NT2/D1 (cell line): ENCODE measurements at regions not wholly inside any gene's neighbourhood (a gene's known extent, or its start where the extent isn't known, plus 50 kb on each side); places are given as distances from the start of the nearest gene placed in this dataset.

Experiments
- SUZ12 ChIP-seq: IDR thresholded peaks from 2 replicates; pipeline ENCODE4 v1.6.1; 2011; ENCODE audit not compliant: insufficient read length, insufficient read depth; ENCODE audit errors: extremely low read depth
- YY1 ChIP-seq: IDR thresholded peaks from 2 replicates; pipeline ENCODE4 v1.6.1; 2011; ENCODE audit not compliant: insufficient read length, insufficient read depth
- ZNF274 ChIP-seq: IDR thresholded peaks from 2 replicates; pipeline ENCODE4 v1.6.1; 2011; ENCODE audit warnings: mild to moderate bottlenecking, low read depth, low read length

GRCh38 chr7:22586786-22587140 lies 86.8 kb upstream of the STEAP1B start:
- TF ChIP-seq SUZ12 = no peak
- no peak for TF ChIP-seq YY1
- no peak for TF ChIP-seq ZNF274
